Caki2 (cell line): ENCODE measurements at regions not wholly inside any gene's neighbourhood (a gene's known extent, or its start where the extent isn't known, plus 50 kb on each side); places are given as distances from the start of the nearest gene placed in this dataset.
"Not testable (repeated sequence)": the region's sequence is repeated elsewhere in the genome, so short reads cannot be mapped to it uniquely, and the experiment has no call there.

Source experiments
- DNase-seq: peaks from one replicate; pipeline ENCODE4 v3.0.0-alpha.2; 2015; ENCODE audit warnings: low read depth
- in situ Hi-C: cut with HindIII; loops from 2 replicates; pipeline ENCODE4 v1.10.0; 2016; ENCODE audit warnings: low sequenced_read_pairs, low pct_unique_long_range_greater_than_20kb, mixed read lengths

- DNase-seq: no peak
- in situ Hi-C loops: no loop called here
These were observed 623.9 kb downstream of the DOK5 start for GRCh38 chr20:55099251-55099650.

- in situ Hi-C loops: no loop called here
- DNase-seq: no peak
These were observed 622.2 kb downstream of the DOK5 start for GRCh38 chr20:55097621-55098020.

- in situ Hi-C loops: no loop called here
- no peak for DNase-seq
These were observed 620.5 kb downstream of the DOK5 start for GRCh38 chr20:55095745-55096400.

GRCh38 chr20:55094353-55094861 lies 619.0 kb downstream of the DOK5 start:
- in situ Hi-C loops: no loop called here
- DNase-seq: no peak

- in situ Hi-C loops: no loop called here
- no peak for DNase-seq
These were observed 614.9 kb downstream of the DOK5 start for GRCh38 chr20:55090286-55090685.

- in situ Hi-C loops: no loop called here
- DNase-seq: no peak
These were observed 611.0 kb downstream of the DOK5 start for GRCh38 chr20:55086421-55086820.

GRCh38 chr20:55079917-55080316 lies 604.5 kb downstream of the DOK5 start:
- in situ Hi-C loops: no loop called here
- DNase-seq: no peak

GRCh38 chr20:55074266-55074840 lies 599.0 kb downstream of the DOK5 start:
- DNase-seq, in situ Hi-C loops: not testable (repeated sequence)

GRCh38 chr20:55070001-55070400 lies 594.6 kb downstream of the DOK5 start:
- in situ Hi-C loops: no loop called here

GRCh38 chr20:55067158-55067825 lies 591.9 kb downstream of the DOK5 start:
- no peak for DNase-seq
- in situ Hi-C loops: no loop called here

More at GRCh38 chr20:55070001-55070400, 594.6 kb downstream of the DOK5 start:
- no peak for DNase-seq

GRCh38 chr20:55058938-55059337 lies 583.5 kb downstream of the DOK5 start:
- in situ Hi-C loops: no loop called here
- no peak for DNase-seq

- in situ Hi-C loops: no loop called here
These were observed 582.5 kb downstream of the DOK5 start for GRCh38 chr20:55057779-55058415.

GRCh38 chr20:55054453-55054852 lies 579.1 kb downstream of the DOK5 start:
- in situ Hi-C loops: no loop called here
- DNase-seq: no peak

More at GRCh38 chr20:55057779-55058415, 582.5 kb downstream of the DOK5 start:
- DNase-seq: no peak

- in situ Hi-C loops: no loop called here
- DNase-seq: no peak
These were observed 578.0 kb downstream of the DOK5 start for GRCh38 chr20:55053389-55053788.

- in situ Hi-C loops: no loop called here
These were observed 577.1 kb downstream of the DOK5 start for GRCh38 chr20:55052459-55052858.

GRCh38 chr20:55038684-55039083 lies 563.3 kb downstream of the DOK5 start:
- in situ Hi-C loops: no loop called here
- DNase-seq: no peak

More at GRCh38 chr20:55052459-55052858, 577.1 kb downstream of the DOK5 start:
- no peak for DNase-seq

GRCh38 chr20:55031971-55032370 lies 556.6 kb downstream of the DOK5 start:
- no peak for DNase-seq
- in situ Hi-C loops: no loop called here

GRCh38 chr20:55014766-55015165 lies 539.4 kb downstream of the DOK5 start:
- no peak for DNase-seq
- in situ Hi-C loops: no loop called here

- no peak for DNase-seq
- in situ Hi-C loops: no loop called here
These were observed 535.4 kb downstream of the DOK5 start for GRCh38 chr20:55010761-55011160.
